RWPE2 (cell line): ENCODE measurements at regions not wholly inside any gene's neighbourhood (a gene's known extent, or its start where the extent isn't known, plus 50 kb on each side); places are given as distances from the start of the nearest gene placed in this dataset.

ENCODE experiments used
- ATAC-seq: fragments of 200-7000 bp; cut with Tn5 transposase; 3 replicates; pipeline ENCODE4 v1.9.1; 2021; ENCODE audit warnings: low read depth
- DNase-seq: peaks from one replicate; pipeline ENCODE4 v3.0.0-alpha.2; 2020; ENCODE audit warnings: low spot score
- H3K27ac ChIP-seq: fragments of 450-650 bp; 2 replicates; pipeline ENCODE4 v1.5.1; 2017; ENCODE audit warnings: mild to moderate bottlenecking; ENCODE audit not compliant: poor library complexity, severe bottlenecking
- H3K27me3 ChIP-seq: fragments of 250-450 bp; sonication (Bioruptor Pico); 2 replicates; pipeline ENCODE4 v1.5.1; 2021; ENCODE audit warnings: mild to moderate bottlenecking, moderate library complexity; ENCODE audit not compliant: insufficient read depth, poor library complexity, severe bottlenecking
- H3K36me3 ChIP-seq: fragments of 250-450 bp; sonication (Bioruptor Pico); 2 replicates; pipeline ENCODE4 v1.5.1; 2020; ENCODE audit warnings: low read depth, mild to moderate bottlenecking, moderate library complexity
- H3K4me1 ChIP-seq: fragments of 250-450 bp; sonication (Bioruptor Pico); 2 replicates; pipeline ENCODE4 v1.5.1; 2021; ENCODE audit warnings: mild to moderate bottlenecking, moderate library complexity; ENCODE audit not compliant: insufficient read depth, poor library complexity, severe bottlenecking
- H3K4me3 ChIP-seq: fragments of 250-450 bp; sonication (Bioruptor Pico); 2 replicates; pipeline ENCODE4 v1.5.1; 2021; ENCODE audit warnings: mild to moderate bottlenecking, moderate library complexity; ENCODE audit not compliant: severe bottlenecking
- H3K9me3 ChIP-seq: fragments of 250-450 bp; sonication (Bioruptor Pico); 2 replicates; pipeline ENCODE4 v1.5.1; 2021; ENCODE audit warnings: mild to moderate bottlenecking, moderate library complexity; ENCODE audit not compliant: severe bottlenecking
- TF ChIP-seq, protein P1 (sequence below): fragments of 450-650 bp; IDR thresholded peaks from one replicate; pipeline ENCODE4 v1.5.1; 2017; ENCODE audit warnings: mild to moderate bottlenecking, moderate library complexity; ENCODE audit not compliant: poor library complexity, severe bottlenecking

DNA sequence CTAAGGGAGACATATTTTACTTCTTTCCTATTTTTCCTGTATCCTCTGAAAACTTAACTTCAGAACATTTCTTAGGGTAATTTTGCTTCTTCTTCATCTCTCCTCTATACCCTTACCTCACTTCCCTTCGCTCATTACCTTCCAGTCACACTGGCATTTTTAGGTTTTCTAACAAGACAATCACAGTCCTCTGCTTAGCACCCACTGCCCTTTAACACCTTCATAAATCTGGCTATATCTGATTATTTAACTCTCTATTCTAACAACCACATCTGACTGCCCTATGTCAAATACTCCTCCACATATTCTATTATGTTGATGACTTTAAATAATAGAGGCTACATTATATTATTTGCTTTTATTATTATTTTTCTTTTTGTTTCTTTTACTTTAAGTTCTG is 1058.0 kb upstream of the CNTN5 start:
- H3K36me3 ChIP-seq, result no peaks in the 10 kb centered on the region; the same call in 1 of the 2 replicates
- no peaks in the 10 kb centered on the region for H3K27me3 ChIP-seq
- H3K4me1 ChIP-seq, result peaks cover 19% of the 10 kb centered on the region
- no peaks in the 10 kb centered on the region for H3K9me3 ChIP-seq
- no peak overlapping the region for H3K27ac ChIP-seq
- TF ChIP-seq, protein P1, sequence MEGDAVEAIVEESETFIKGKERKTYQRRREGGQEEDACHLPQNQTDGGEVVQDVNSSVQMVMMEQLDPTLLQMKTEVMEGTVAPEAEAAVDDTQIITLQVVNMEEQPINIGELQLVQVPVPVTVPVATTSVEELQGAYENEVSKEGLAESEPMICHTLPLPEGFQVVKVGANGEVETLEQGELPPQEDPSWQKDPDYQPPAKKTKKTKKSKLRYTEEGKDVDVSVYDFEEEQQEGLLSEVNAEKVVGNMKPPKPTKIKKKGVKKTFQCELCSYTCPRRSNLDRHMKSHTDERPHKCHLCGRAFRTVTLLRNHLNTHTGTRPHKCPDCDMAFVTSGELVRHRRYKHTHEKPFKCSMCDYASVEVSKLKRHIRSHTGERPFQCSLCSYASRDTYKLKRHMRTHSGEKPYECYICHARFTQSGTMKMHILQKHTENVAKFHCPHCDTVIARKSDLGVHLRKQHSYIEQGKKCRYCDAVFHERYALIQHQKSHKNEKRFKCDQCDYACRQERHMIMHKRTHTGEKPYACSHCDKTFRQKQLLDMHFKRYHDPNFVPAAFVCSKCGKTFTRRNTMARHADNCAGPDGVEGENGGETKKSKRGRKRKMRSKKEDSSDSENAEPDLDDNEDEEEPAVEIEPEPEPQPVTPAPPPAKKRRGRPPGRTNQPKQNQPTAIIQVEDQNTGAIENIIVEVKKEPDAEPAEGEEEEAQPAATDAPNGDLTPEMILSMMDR, result no peak
- H3K4me3 ChIP-seq, result no peak overlapping the region
- ATAC-seq, result no peak
- DNase-seq, result no peak

DNA sequence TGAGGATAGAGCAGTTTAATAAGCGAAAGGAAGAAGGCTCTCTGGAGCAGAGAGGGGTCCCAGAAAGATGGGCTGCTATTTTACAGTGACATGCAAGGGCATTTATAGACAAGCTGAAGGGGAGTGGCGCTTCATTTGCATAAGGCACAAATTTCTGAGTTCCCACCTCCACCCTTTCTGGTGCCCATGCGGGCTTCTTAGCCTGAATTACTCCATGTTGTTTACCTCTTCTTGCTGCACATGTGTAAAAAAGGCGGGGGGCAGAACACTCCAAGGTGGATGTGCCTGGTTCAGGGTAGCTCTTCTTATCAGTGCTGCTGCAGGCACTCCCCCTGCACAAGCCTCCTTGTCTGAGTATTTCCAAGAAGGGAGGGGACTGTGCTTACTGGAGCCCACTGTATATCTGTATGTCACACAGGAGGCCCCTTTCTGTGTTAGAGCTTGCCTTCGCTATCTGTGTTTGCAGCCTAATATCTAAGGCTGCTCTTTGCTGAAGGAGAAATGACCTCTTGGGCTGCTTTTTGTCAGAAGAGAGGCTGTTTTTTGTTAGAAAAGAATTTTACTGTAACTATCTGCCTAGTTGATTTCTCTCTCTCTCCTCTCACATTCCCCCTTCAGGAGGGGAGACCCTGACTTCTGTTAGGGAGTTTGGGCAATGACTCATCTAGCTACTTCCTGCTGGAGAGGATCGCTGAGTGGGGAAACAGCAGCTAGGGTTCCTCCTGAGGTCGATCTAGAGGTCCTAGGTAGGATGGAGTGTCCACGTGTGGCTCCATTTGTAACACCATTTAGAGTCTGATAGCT is 1057.0 kb upstream of the CNTN5 start:
- H3K36me3 ChIP-seq, result no peaks in the 10 kb centered on the region; the same call in 1 of the 2 replicates
- peaks cover 19% of the 10 kb centered on the region for H3K4me1 ChIP-seq
- no peaks in the 10 kb centered on the region for H3K27me3 ChIP-seq
- no peak overlapping the region for H3K27ac ChIP-seq
- H3K9me3 ChIP-seq, result no peaks in the 10 kb centered on the region
- H3K4me3 ChIP-seq, result no peak overlapping the region
- ATAC-seq (no peak), DNase-seq (no peak)
- TF ChIP-seq, protein P1, result no peak

DNA sequence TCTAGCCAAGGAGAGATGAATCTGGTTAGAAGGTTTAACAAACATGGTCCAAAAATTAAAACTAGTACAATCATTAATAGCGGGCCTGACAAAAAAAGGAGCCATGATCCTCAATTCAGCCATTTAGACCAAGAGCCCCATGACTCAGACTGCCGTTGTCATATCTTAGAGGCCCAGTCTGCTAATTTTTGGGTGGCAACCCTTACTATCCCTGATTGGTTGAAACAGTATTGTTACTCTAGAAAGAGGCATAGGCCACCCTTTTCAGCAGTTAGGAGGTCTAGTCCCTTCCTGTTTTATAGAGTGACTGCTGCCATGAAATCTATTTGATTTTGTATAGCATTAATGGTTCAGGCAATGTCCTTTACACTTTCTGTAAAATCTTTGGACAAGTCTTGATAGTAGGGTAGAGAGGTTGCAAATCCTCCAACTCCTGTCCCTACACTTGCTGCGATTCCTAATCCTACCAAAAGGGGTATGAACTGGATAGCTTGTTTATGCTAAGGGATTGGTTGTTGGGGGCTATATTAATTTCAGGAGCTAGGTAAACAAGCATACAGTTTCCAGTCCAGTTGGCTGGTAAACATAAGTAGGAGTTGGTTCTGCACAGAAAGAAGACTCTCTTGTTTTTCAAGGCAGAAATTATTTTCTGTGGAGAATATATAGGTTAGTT is 1056.3 kb upstream of the CNTN5 start:
- Histone ChIP-seq H3K27me3 (no peaks in the 10 kb centered on the region), H3K36me3 (no peaks in the 10 kb centered on the region; the same call in 1 of the 2 replicates), H3K4me3 (no peak overlapping the region), H3K27ac (peak overlapping the region; percentile 97), H3K9me3 (no peaks in the 10 kb centered on the region), H3K4me1 (peaks cover 19% of the 10 kb centered on the region)
- ATAC-seq (no peak), DNase-seq (no peak)
- TF ChIP-seq, protein P1, result no peak

DNA sequence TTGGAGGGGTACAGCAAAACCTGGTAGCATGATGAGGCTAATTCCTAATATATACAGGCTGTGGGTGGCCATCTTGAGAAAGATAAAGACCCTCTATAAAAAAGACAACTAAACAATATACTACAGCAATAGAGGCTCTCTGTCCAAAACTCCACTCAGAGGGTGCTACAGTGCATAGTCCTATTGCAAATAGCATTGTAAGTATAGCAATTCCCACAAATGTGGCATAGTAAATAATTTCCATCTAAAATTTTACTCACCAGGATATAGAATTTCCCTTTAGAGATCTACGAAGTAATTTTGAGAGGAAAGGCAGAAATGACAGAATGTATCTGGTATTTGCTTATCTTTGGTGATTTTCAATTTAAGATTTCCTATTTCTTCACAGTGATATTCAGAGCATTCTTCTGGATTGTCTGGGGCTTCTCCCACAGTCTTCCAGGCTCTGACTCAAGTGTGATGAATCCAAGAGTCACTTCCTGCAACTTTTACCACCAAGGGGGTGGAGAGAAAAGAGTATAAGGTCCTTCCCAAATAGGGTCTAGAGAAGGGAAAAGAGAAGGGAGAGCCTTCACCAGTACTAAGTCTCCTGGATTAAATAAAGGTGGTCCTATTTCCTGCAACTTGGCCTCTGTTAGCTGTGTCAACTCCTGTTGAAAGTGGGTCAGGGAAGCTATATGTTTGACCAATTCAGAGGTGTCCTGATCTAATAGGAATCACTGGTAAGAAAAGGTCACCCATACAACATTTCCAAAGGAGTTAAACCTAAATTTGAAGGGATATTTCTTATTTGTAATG is 1054.7 kb upstream of the CNTN5 start:
- no peaks in the 10 kb centered on the region for H3K27me3 ChIP-seq
- H3K4me3 ChIP-seq, result no peak overlapping the region
- peaks cover 19% of the 10 kb centered on the region for H3K4me1 ChIP-seq
- ATAC-seq, result peak; percentile 97
- peak overlapping the region; percentile 97 for H3K27ac ChIP-seq
- no peaks in the 10 kb centered on the region for H3K9me3 ChIP-seq
- DNase-seq, result no peak
- no peaks in the 10 kb centered on the region for H3K36me3 ChIP-seq
- TF ChIP-seq, protein P1, result no peak
